ENCODE measurements at regions not wholly inside any gene's neighbourhood (a gene's known extent, or its start where the extent isn't known, plus 50 kb on each side); places are given as distances from the start of the nearest gene placed in this dataset.
"Not testable (repeated sequence)": the region's sequence is repeated elsewhere in the genome, so short reads cannot be mapped to it uniquely, and the experiment has no call there.

GRCh38 chr2:47728551-47728950 is 54.4 kb upstream of the MSH6 start:
- in situ Hi-C loops (cut with HindIII; ENCODE audit: low pct_unique_long_range_greater_than_20kb, low sequenced_read_pairs) = no loop called here
- DNase-seq (ENCODE audit: low read depth) = no peak

DNA sequence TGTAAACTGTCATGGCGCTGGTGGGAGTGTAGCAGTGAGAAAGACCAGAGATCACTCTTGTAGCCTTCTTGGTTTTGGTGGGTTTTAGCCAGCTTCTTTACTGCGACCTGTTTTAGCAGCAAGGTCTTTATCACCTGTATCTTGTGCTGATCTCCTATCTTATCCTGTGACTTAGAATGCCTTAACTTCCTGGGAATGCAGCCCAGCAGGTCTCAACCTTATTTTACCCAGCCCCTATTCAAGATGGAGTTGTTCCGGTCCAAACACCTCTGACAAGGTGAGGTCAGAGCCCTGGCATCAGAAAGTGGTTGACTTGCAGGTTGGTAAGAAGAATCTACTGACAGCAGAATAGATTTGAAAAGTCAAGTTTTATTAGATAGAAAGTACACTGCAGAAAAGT is 55.0 kb upstream of the MSH6 start:
- in situ Hi-C loops (cut with HindIII; ENCODE audit: low pct_unique_long_range_greater_than_20kb, low sequenced_read_pairs) = no loop called here
- no peak for DNase-seq (ENCODE audit: low read depth)

GRCh38 chr2:47726978-47727377 is 56.0 kb upstream of the MSH6 start:
- in situ Hi-C loops (cut with HindIII; ENCODE audit: low pct_unique_long_range_greater_than_20kb, low sequenced_read_pairs); DNase-seq (ENCODE audit: low read depth): not testable (repeated sequence)

DNA sequence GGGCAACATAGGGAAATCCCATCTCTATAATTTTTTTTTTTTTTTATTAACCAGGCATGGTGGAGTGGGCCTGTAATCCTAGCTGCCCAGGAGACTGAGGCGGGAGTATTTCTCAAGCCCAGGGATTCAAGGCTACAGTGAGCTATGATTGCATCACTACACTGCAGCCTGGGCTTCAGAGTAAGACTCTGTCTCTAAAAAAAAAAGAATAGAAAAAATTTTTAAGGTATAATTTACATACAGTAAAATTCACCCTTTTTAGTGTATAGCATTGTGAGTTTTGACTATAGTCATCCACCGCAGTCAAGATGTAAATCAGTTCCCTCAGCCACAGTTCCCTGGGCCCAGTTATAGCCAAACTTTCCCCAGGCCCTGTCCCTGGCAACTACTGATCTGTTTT is 57.1 kb upstream of the MSH6 start:
- in situ Hi-C loops (cut with HindIII; ENCODE audit: low pct_unique_long_range_greater_than_20kb, low sequenced_read_pairs) = no loop called here
- no peak for DNase-seq (ENCODE audit: low read depth)

DNA sequence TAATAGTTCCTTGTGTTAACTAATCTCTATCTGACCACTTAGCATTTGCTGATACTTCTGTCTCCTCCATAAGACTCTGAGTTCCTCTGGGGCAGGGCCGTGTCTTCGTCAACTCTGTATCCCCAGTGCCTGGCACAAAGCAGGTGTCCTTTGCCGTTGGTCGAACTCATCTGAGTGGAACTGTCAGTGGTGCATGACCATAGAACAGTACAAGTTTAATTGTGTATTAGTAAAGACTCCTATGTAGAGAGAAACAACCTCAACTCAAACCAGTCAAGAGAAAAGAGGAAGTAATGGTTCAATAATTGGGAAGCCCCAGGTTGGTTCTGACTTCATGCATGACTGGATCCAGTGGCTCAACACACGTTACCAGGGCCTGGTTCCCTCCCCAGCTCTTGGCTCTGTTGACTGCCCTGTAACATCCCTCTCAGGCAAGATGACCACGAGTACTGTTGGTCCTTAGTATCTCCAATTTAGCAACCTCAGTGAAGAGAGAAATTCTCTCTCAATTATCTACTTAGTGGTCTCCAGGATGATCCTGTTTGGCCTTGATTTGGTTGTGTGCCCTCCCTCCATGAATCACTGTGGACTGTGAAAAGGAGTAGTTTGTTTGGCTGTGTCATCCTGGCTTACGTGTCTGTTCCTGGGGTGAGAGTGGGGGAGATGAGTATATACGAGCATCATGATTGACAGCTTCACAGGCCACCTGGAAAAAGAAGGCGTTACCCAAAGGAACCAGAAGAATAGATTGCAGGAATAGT is 58.5 kb upstream of the MSH6 start:
- DNase-seq (ENCODE audit: low read depth) = peak; percentile 99
- in situ Hi-C loops (cut with HindIII; ENCODE audit: low pct_unique_long_range_greater_than_20kb, low sequenced_read_pairs) = no loop called here

- DNase-seq (ENCODE audit: low read depth) = no peak
- in situ Hi-C loops (cut with HindIII; ENCODE audit: low pct_unique_long_range_greater_than_20kb, low sequenced_read_pairs) = no loop called here
These were observed 61.6 kb upstream of the MSH6 start for GRCh38 chr2:47721296-47721695.

GRCh38 chr2:47720559-47720958 is 62.4 kb upstream of the MSH6 start:
- in situ Hi-C loops (cut with HindIII; ENCODE audit: low pct_unique_long_range_greater_than_20kb, low sequenced_read_pairs) = no loop called here
- peak; percentile 16 for DNase-seq (ENCODE audit: low read depth)

- no peak for DNase-seq (ENCODE audit: low read depth)
- in situ Hi-C loops (cut with HindIII; ENCODE audit: low pct_unique_long_range_greater_than_20kb, low sequenced_read_pairs) = no loop called here
These were observed 62.9 kb upstream of the MSH6 start for GRCh38 chr2:47720036-47720435.

DNA sequence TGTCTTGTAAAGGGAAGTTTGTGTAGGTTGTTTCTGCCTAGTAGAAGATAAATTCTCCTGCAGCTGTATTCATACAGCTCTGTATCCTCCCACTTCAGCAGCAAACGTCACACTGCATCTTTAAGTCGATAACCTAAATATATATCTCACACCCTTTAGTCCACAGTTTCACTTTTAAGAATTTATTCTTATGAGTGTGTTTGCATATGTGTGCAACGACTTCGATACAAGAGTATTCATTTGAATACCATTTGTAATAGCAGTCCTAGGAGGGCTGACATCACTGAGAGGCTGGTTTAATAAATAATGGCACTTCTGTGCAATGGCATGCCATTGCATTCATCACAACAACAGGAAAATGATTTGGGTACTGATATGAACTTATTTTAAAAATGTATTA is 63.8 kb upstream of the MSH6 start:
- no peak for DNase-seq (ENCODE audit: low read depth)
- in situ Hi-C loops (cut with HindIII; ENCODE audit: low pct_unique_long_range_greater_than_20kb, low sequenced_read_pairs) = no loop called here

DNA sequence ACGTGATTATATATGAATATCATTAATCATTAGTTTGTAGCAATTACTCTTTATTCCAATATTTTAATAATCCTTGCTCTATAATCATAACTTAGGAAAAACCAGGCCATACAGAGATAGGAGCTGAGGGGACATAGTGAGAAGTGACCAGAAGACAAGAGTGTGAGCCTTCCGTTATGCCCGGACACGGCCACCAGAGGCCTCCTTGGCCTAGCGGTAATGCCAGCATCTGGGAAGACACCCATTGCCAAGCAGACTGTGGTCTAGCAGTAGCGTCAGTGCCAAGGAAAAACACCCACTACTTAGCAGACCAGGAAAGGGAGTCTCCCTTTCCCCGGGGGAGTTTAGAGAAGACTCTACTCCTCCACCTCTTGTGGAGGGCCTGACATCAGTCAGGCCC is 66.6 kb upstream of the MSH6 start:
- DNase-seq (ENCODE audit: low read depth); in situ Hi-C loops (cut with HindIII; ENCODE audit: low pct_unique_long_range_greater_than_20kb, low sequenced_read_pairs): not testable (repeated sequence)

DNA sequence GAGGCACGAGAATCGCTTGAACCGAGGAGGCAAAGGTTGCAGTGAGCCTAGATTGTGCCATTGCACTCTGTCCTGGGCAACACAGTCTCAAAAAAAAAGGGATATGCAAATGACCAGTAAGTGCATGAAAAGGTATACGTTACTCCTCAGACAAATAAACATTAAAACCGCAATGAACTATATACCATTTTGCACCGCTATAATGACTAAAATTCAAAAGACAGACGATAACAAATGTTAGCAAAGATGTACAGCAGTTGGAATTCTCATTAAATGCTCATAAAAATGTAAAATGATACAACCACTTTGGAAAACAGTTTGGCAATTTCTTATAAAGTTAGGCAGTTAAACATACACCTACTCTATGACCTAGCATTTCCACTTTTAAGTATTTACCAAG is 67.4 kb upstream of the MSH6 start:
- no peak for DNase-seq (ENCODE audit: low read depth)
- in situ Hi-C loops (cut with HindIII; ENCODE audit: low pct_unique_long_range_greater_than_20kb, low sequenced_read_pairs) = no loop called here

GRCh38 chr2:47708801-47709499 is 74.0 kb upstream of the MSH6 start:
- no peak for DNase-seq (ENCODE audit: low read depth)
- in situ Hi-C loops (cut with HindIII; ENCODE audit: low pct_unique_long_range_greater_than_20kb, low sequenced_read_pairs) = no loop called here

DNA sequence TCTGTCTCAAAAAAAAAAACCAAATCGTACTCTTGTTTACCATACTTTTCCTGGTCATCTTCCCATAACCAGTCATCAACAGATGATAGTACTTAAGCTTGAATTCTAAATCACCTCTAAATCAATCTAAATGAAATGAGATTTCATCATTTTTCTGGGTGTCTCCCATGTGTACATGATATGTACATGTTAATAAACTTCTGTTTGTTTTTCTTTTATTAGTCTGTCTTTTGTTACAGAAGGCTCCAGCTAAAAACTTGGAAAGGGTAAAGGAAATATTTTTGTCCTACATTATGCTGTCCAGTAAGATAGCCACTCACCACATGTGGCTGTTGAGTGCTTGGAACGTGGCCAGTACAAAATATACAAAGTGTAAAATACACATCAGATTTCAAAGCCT is 78.7 kb upstream of the MSH6 start:
- in situ Hi-C loops (cut with HindIII; ENCODE audit: low pct_unique_long_range_greater_than_20kb, low sequenced_read_pairs) = no loop called here
- no peak for DNase-seq (ENCODE audit: low read depth)

DNA sequence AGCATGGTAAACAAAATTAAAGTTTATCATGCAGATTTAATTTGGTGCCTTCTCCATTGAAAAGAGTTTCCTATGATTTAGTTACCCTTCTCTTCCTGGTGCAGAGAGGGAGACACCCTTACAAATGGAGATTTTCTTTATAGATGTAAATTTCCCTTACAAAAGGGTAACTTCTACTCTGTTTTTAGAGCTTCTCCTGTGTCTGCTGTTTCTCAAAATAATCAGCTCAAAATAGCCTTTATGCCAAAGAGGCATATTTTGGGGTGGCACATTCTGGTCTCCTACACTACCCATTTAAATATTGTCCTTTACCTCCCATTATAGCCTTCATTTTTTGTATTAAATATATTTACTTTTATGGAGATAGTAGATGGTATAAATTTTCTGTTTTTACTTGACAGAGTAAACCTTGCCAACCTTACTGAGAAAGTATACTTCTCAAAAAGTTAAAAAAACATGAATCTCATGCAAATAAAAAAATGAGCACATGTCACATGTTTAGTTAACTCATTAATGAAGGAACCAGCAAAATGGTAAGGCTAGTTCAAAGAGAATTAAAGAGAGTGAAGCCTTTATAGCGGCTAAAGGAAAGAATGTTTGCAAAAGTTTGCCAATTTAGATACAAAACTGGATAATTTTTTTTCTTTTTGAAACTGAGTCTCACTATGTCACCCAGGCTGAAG is 83.3 kb upstream of the MSH6 start:
- no peak for DNase-seq (ENCODE audit: low read depth)
- in situ Hi-C loops (cut with HindIII; ENCODE audit: low pct_unique_long_range_greater_than_20kb, low sequenced_read_pairs) = no loop called here

DNA sequence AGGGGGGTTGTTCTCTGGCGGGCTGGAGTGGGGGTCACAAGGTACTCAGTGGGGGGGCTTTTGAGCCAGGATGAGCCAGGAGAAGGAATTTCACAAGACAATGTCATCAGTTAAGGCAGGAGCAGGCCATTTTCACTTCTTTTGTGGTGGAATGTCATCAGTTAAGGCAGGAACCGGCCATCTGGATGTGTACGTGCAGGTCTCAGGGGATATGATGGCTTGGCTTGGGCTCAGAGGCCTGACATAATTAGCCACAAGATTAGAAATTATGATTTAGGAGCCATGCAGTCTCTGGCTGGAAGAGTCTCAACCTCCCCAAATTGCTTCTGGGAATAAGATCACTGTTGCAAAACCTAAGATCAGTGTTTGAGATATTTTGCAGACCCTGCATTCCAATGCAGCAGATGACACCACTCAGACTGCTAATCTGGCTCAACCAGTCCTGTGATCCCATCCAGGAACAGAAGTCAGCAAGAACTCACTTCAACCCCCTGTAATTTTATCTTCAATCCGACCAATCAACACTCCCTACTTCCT is 84.4 kb upstream of the MSH6 start:
- DNase-seq (ENCODE audit: low read depth); in situ Hi-C loops (cut with HindIII; ENCODE audit: low pct_unique_long_range_greater_than_20kb, low sequenced_read_pairs): not testable (repeated sequence)

GRCh38 chr2:47697681-47698435 is 85.1 kb upstream of the MSH6 start:
- in situ Hi-C loops (cut with HindIII; ENCODE audit: low pct_unique_long_range_greater_than_20kb, low sequenced_read_pairs) = not testable (repeated sequence)

GRCh38 chr2:47697000-47697601 is 85.8 kb upstream of the MSH6 start:
- in situ Hi-C loops (cut with HindIII; ENCODE audit: low pct_unique_long_range_greater_than_20kb, low sequenced_read_pairs) = no loop called here
- DNase-seq (ENCODE audit: low read depth) = no peak

More at GRCh38 chr2:47697681-47698435, 85.1 kb upstream of the MSH6 start:
- DNase-seq (ENCODE audit: low read depth) = not testable (repeated sequence)

GRCh38 chr2:47696478-47696831 is 86.5 kb upstream of the MSH6 start:
- no peak for DNase-seq (ENCODE audit: low read depth)
- in situ Hi-C loops (cut with HindIII; ENCODE audit: low pct_unique_long_range_greater_than_20kb, low sequenced_read_pairs) = no loop called here

Data from Caki2 (cell line).